ENCODE measurements at regions not wholly inside any gene's neighbourhood (a gene's known extent, or its start where the extent isn't known, plus 50 kb on each side); places are given as distances from the start of the nearest gene placed in this dataset.

DNA sequence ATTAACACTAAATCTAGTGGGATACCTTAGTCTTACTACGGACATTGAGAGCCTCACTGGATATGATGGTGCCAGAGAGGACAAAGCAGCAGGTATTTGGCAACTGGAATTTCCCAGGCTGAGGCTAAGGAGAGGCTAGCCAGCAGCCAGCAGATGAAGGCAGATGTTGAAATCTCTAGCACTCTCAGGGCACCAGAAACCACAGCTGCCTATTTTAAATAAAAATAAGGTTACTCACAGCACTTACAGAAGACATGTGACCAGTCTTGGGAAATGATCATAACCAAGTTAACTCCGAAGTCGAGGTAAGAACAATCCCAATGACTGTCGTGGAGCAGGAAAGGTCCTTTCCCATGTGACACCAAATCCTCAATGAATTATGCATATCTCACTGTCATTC is 1726.0 kb downstream of the EFNB2 start:
- TF ChIP-seq, protein P1, sequence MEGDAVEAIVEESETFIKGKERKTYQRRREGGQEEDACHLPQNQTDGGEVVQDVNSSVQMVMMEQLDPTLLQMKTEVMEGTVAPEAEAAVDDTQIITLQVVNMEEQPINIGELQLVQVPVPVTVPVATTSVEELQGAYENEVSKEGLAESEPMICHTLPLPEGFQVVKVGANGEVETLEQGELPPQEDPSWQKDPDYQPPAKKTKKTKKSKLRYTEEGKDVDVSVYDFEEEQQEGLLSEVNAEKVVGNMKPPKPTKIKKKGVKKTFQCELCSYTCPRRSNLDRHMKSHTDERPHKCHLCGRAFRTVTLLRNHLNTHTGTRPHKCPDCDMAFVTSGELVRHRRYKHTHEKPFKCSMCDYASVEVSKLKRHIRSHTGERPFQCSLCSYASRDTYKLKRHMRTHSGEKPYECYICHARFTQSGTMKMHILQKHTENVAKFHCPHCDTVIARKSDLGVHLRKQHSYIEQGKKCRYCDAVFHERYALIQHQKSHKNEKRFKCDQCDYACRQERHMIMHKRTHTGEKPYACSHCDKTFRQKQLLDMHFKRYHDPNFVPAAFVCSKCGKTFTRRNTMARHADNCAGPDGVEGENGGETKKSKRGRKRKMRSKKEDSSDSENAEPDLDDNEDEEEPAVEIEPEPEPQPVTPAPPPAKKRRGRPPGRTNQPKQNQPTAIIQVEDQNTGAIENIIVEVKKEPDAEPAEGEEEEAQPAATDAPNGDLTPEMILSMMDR (IDR thresholded peaks at IDR 0.05; ENCODE audit: borderline replicate concordance, extremely low read depth, low read length, poor library complexity, severe bottlenecking), result no peak
- no peak for TF ChIP-seq EZH2 (IDR thresholded peaks at IDR 0.05; ENCODE audit: borderline replicate concordance, low read depth, low read length, severe bottlenecking)
